Common myeloid progenitor, CD34-positive (primary cell): ENCODE measurements at regions not wholly inside any gene's neighbourhood (a gene's known extent, or its start where the extent isn't known, plus 50 kb on each side); places are given as distances from the start of the nearest gene placed in this dataset.
A peak's percentile ranks its signal among the peaks of the same experiment; 100 is the strongest.
"Not testable (repeated sequence)": the region's sequence is repeated elsewhere in the genome, so short reads cannot be mapped to it uniquely, and the experiment has no call there.

Source experiments
- CTCF ChIA-PET: fragments of 350-600 bp; sonication (Branson Sonifier 250); formaldehyde crosslinking; loops from one replicate; lab custom pipeline; 2021; ENCODE audit warnings: antibody characterized with exemption; lab: Charles Lee
- POLR2A ChIA-PET: fragments of 350-600 bp; sonication (Branson Sonifier 250); formaldehyde crosslinking; loops from one replicate; lab custom pipeline; 2021; ENCODE audit warnings: antibody characterized with exemption; lab: Charles Lee
- DNase-seq, 3 donors: peaks; one replicate each; pipeline versions ENCODE4 v3.0.0 to v3.0.0-alpha.2; 2013
- H3K27ac ChIP-seq, 2 experiments: 1 replicate in 1 of 2; 2 replicates in 1 of 2; pipeline ENCODE4 v1.7.0; 2013; ENCODE audit warnings: inconsistent platforms in 2 of 2, low read length in 2 of 2, mild to moderate bottlenecking in 2 of 2, low read depth in 1 of 2, moderate library complexity in 1 of 2; ENCODE audit not compliant: severe bottlenecking in 2 of 2, insufficient read depth in 1 of 2, poor library complexity in 1 of 2
- H3K27me3 ChIP-seq, 5 experiments: replicated peaks in 2 of 5; 1 replicate in 3 of 5; 2 replicates in 2 of 5; pipeline versions ENCODE4 v1.6.1 to v1.7.0; 2013; ENCODE audit warnings: low read length in 4 of 5, mild to moderate bottlenecking in 2 of 5, moderate library complexity in 2 of 5, inconsistent platforms in 1 of 5; ENCODE audit not compliant: insufficient read depth in 5 of 5, control insufficient read depth in 4 of 5
- H3K36me3 ChIP-seq, 4 experiments: 1 replicate in 2 of 4; 2 replicates in 2 of 4; pipeline versions ENCODE4 v1.6.1 to v1.7.0; 2013; ENCODE audit warnings: low read length in 3 of 4, control low read depth in 1 of 4, mild to moderate bottlenecking in 1 of 4; ENCODE audit not compliant: control insufficient read depth in 4 of 4, insufficient read depth in 4 of 4
- H3K4me1 ChIP-seq, 4 experiments: 1 replicate in 3 of 4; 2 replicates in 1 of 4; pipeline versions ENCODE4 v1.6.1 to v1.7.1; 2013; ENCODE audit warnings: low read length in 3 of 4, mild to moderate bottlenecking in 3 of 4, control low read depth in 1 of 4, inconsistent platforms in 1 of 4, moderate library complexity in 1 of 4; ENCODE audit not compliant: control insufficient read depth in 4 of 4, insufficient read depth in 4 of 4; ENCODE audit errors: control extremely low read depth in 1 of 4
- H3K4me3 ChIP-seq, 7 experiments: 1 replicate in 4 of 7; 2 replicates in 3 of 7; pipeline versions ENCODE4 v1.5.1 to v1.7.0; 2013; ENCODE audit warnings: mild to moderate bottlenecking in 7 of 7, low read length in 6 of 7, moderate library complexity in 6 of 7, inconsistent platforms in 2 of 7, low read depth in 2 of 7, control low read depth in 1 of 7; ENCODE audit not compliant: insufficient read depth in 4 of 7, control insufficient read depth in 1 of 7; ENCODE audit errors: extremely low read depth in 1 of 7
- H3K9me3 ChIP-seq, 5 experiments: 1 replicate in 4 of 5; 2 replicates in 1 of 5; pipeline versions ENCODE4 v1.6.1 to v1.7.1; 2013; ENCODE audit warnings: low read length in 4 of 5, mild to moderate bottlenecking in 2 of 5, inconsistent platforms in 1 of 5, low read depth in 1 of 5, moderate library complexity in 1 of 5; ENCODE audit not compliant: control insufficient read depth in 4 of 5, insufficient read depth in 2 of 5; ENCODE audit errors: control extremely low read depth in 1 of 5
- WGBS: methylation state at CpG from one replicate; pipeline ENCODE4 v1.1.5; 2013; ENCODE audit not compliant: insufficient coverage; 5-methylcytosine and 5-hydroxymethylcytosine counted together

- ChIA-PET POLR2A (interaction anchor here (0.8 to 1.5 kb wide), 3 partner anchors 48 to 132 kb away, joined by 3 to 8 read pairs (median 3); no protein-coding TSS in a partner anchor), CTCF (interaction anchor here (0.6 to 2.1 kb wide), 7 partner anchors 10 to 179 kb away, joined by 3 to 8 read pairs (median 5); no protein-coding TSS in a partner anchor)
- H3K36me3 ChIP-seq = peaks cover 0 to 25% (median 7%) of the 10 kb centered on the region in 4 experiments
- WGBS = 0% methylated on average over 13 of the region's 24 CpGs
- peaks cover 2 to 65% (median 50%) of the 10 kb centered on the region in 4 experiments for H3K4me1 ChIP-seq
- peak overlapping the region; percentile 60 to 92 (median 74) for H3K4me3 ChIP-seq
- DNase-seq = peak; percentile 98 to 100 (median 99)
- no peaks in the 10 kb centered on the region for H3K9me3 ChIP-seq
- H3K27ac ChIP-seq = peak overlapping the region; percentile 77 to 84
- no peaks in the 10 kb centered on the region for H3K27me3 ChIP-seq
Observed at GRCh38 chr22:49657275-49657973, 170.2 kb downstream of the BRD1 start.

- Histone ChIP-seq H3K4me3 (peak overlapping the region; percentile 60 to 92 (median 74)), H3K4me1 (peaks cover 2 to 65% (median 50%) of the 10 kb centered on the region in 4 experiments), H3K27ac (peak overlapping the region; percentile 54 to 84), H3K36me3 (peaks cover 0 to 28% (median 7%) of the 10 kb centered on the region in 4 experiments)
- CTCF ChIA-PET = interaction anchor here (0.6 to 2.1 kb wide), 7 partner anchors 10 to 180 kb away, joined by 3 to 8 read pairs (median 5); no protein-coding TSS in a partner anchor
- not testable (repeated sequence) for H3K27me3 ChIP-seq, H3K9me3 ChIP-seq
- WGBS = 9% methylated on average over 6 of the region's 19 CpGs
- DNase-seq = peak in 1 of 3 donors; percentile 24
- POLR2A ChIA-PET = interaction anchor here (1.2 kb wide), 1 partner anchor 132 kb away, joined by 3 read pairs; no protein-coding TSS in a partner anchor
Observed at GRCh38 chr22:49656883-49657274, 170.8 kb downstream of the BRD1 start.

GRCh38 chr22:49656291-49656851, 171.3 kb downstream of the BRD1 start:
- Histone ChIP-seq H3K4me1 (peaks cover 2 to 65% (median 50%) of the 10 kb centered on the region in 4 experiments), H3K27me3 (no peaks in the 10 kb centered on the region), H3K36me3 (peaks cover 0 to 28% (median 7%) of the 10 kb centered on the region in 4 experiments), H3K4me3 (peak overlapping the region; percentile 60 to 92 (median 74)), H3K27ac (peak overlapping the region; percentile 54 to 84), H3K9me3 (no peaks in the 10 kb centered on the region)
- 75% methylated on average over 25 of the region's 25 CpGs for WGBS
- ChIA-PET CTCF (interaction anchor here (0.6 to 2.1 kb wide), 6 partner anchors 11 to 180 kb away, joined by 3 to 6 read pairs (median 4); no protein-coding TSS in a partner anchor), POLR2A (no interaction called here)
- DNase-seq = no peak

GRCh38 chr22:49655168-49655812, 172.4 kb downstream of the BRD1 start:
- peaks cover 2 to 71% (median 50%) of the 10 kb centered on the region in 4 experiments for H3K4me1 ChIP-seq
- no peaks in the 10 kb centered on the region for H3K27me3 ChIP-seq
- H3K36me3 ChIP-seq = peaks cover 5 to 37% (median 11%) of the 10 kb centered on the region in 4 experiments
- WGBS = 93% methylated on average over 29 of the region's 29 CpGs
- ChIA-PET POLR2A (no interaction called here), CTCF (no interaction called here)
- no peaks in the 10 kb centered on the region for H3K9me3 ChIP-seq
- no peak for DNase-seq
- H3K27ac ChIP-seq = peak overlapping the region; percentile 54 to 84
- H3K4me3 ChIP-seq = peak overlapping the region in 4 of 7 experiments; percentile 74 to 92 (median 86)

GRCh38 chr22:49650336-49651241, 177.1 kb downstream of the BRD1 start:
- whole genome bisulfite sequencing = 89% methylated on average over 25 of the region's 32 CpGs
- ChIA-PET POLR2A (no interaction called here), CTCF (interaction anchor here (1.0 kb wide), 2 partner anchors 13 to 68 kb away, joined by 3 read pairs; no protein-coding TSS in a partner anchor)
- Histone ChIP-seq H3K9me3 (no peaks in the 10 kb centered on the region), H3K4me1 (peaks cover 1 to 35% (median 24%) of the 10 kb centered on the region in 4 experiments), H3K36me3 (peaks cover 7 to 53% (median 29%) of the 10 kb centered on the region in 4 experiments), H3K27ac (no peak overlapping the region), H3K27me3 (no peaks in the 10 kb centered on the region), H3K4me3 (no peak overlapping the region)
- DNase-seq = no peak
